ENCODE measurements at regions not wholly inside any gene's neighbourhood (a gene's known extent, or its start where the extent isn't known, plus 50 kb on each side); places are given as distances from the start of the nearest gene placed in this dataset.

DNA sequence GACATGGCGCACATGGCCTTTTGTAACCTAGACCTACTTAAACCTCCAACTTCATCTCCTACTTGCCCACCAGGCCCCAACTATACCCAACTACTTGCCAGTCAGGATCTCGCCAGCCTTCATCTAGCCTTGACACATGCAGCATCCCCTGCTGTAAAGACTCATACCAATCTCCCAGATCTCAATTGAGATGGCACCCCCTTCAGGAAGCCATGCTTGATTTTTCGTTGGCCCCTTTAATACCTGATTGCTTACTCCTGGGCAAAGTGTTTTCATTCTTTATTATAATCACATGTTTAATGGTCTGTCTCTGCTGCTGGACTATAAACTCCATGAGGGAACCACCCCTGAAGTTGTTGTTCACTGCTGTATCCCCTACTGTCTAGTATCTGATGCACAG, 150.8 kb downstream of the SOX2 start:
- TF ChIP-seq FOXP2 (optimal IDR thresholded peaks at IDR 0.05; ENCODE audit: control extremely low read depth, extremely low read length, insufficient read depth) (no peak), POLR2AphosphoS5 (IDR thresholded peaks at IDR 0.05; ENCODE audit: borderline replicate concordance, low read depth, low read length) (no peak), EZH2 (IDR thresholded peaks at IDR 0.05) (no peak)
- DNase-seq (ENCODE audit: low read depth, low spot score) = no peak
- Histone ChIP-seq H3K4me3 (no peak overlapping the region), H3K9me3 (ENCODE audit: low read depth, low read length) (no peaks in the 10 kb centered on the region), H3K36me3 (ENCODE audit: insufficient read depth, low read length) (no peaks in the 10 kb centered on the region), H3K27ac (no peak overlapping the region), H3K9ac (ENCODE audit: insufficient read length) (no peak overlapping the region)

DNA sequence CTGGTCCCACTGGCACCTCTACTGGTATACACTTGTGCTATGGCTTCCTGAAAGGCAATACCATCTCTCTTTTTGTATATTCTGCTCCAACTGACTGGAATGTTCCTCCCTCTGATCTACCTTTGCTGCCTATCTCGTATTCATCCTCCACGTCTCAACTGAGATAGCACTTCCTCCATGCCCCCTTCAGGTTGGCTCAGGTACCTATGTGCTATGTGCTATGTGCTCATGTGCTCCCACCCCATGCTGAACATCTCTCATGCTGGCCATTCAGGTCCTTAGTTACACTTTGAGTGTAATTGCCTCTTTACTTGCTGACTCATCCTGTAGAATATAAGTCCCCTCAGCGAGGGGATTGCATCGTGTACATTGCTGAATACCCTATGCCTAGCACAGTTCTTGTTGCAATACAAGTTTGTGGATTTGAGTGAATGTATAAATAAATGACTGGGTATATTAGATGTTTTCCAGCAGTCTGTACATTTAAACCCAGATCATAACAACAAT, 156.9 kb downstream of the SOX2 start:
- no peak for DNase-seq (ENCODE audit: low read depth, low spot score)
- Histone ChIP-seq H3K4me3 (no peak overlapping the region), H3K27ac (no peak overlapping the region)

DNA sequence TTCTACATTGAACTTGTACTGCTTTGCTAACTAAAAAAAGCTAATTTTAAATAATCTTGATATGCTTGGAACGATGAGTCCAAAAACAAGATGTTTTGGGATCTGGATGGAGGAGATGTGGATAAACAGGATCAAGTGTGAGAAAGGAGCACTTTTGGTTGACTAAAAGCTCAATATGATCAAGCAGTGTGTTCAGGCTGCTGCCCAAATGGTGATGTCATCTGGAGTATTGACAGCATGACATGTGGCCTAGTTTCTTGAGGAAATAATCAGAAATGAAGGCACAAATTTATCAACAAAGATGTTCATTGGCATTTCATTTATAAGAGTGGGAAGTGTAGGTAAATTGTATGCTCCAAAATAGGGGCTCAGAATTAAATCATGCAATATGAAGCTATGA, 161.2 kb downstream of the SOX2 start:
- H3K9ac ChIP-seq (ENCODE audit: insufficient read length) = no peak overlapping the region
- no peak for DNase-seq (ENCODE audit: low read depth, low spot score)
- no peak overlapping the region for H3K4me3 ChIP-seq
- no peaks in the 10 kb centered on the region for H3K36me3 ChIP-seq (ENCODE audit: insufficient read depth, low read length)
- TF ChIP-seq EZH2 (IDR thresholded peaks at IDR 0.05) (no peak), FOXP2 (optimal IDR thresholded peaks at IDR 0.05; ENCODE audit: control extremely low read depth, extremely low read length, insufficient read depth) (no peak), POLR2AphosphoS5 (IDR thresholded peaks at IDR 0.05; ENCODE audit: borderline replicate concordance, low read depth, low read length) (no peak)
- no peak overlapping the region for H3K27ac ChIP-seq
- no peaks in the 10 kb centered on the region for H3K9me3 ChIP-seq (ENCODE audit: low read depth, low read length)

More for the DNA sequence above, 156.9 kb downstream of the SOX2 start:
- no peaks in the 10 kb centered on the region for H3K9me3 ChIP-seq (ENCODE audit: low read depth, low read length)
- H3K36me3 ChIP-seq (ENCODE audit: insufficient read depth, low read length) = no peaks in the 10 kb centered on the region
- no peak for TF ChIP-seq POLR2AphosphoS5 (IDR thresholded peaks at IDR 0.05; ENCODE audit: borderline replicate concordance, low read depth, low read length)
- TF ChIP-seq EZH2 (IDR thresholded peaks at IDR 0.05) = no peak
- TF ChIP-seq FOXP2 (optimal IDR thresholded peaks at IDR 0.05; ENCODE audit: control extremely low read depth, extremely low read length, insufficient read depth) = no peak
- H3K9ac ChIP-seq (ENCODE audit: insufficient read length) = no peak overlapping the region

DNA sequence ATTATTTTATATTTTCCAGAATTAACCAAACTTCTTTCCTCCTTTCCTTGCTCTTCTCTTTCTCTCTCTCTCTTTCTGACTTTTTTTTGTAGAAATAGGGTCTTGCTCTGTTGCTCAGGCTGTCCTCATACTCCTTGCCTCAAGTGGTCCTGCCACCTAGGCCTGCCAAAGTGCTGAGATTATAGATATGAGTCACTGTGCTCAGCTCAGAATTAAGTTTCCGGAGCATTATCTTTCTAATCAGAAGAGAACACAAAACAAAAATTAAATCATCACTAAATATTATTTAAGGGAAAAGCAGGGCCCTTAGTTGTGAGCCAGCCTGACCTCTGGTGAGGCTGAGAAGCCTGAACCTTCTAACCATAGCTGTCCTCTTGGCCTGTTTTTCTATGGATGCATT, 168.2 kb downstream of the SOX2 start:
- no peak overlapping the region for H3K9ac ChIP-seq (ENCODE audit: insufficient read length)
- TF ChIP-seq POLR2AphosphoS5 (IDR thresholded peaks at IDR 0.05; ENCODE audit: borderline replicate concordance, low read depth, low read length) (no peak), EZH2 (IDR thresholded peaks at IDR 0.05) (no peak), FOXP2 (optimal IDR thresholded peaks at IDR 0.05; ENCODE audit: control extremely low read depth, extremely low read length, insufficient read depth) (no peak)
- no peaks in the 10 kb centered on the region for H3K36me3 ChIP-seq (ENCODE audit: insufficient read depth, low read length)
- no peak for DNase-seq (ENCODE audit: low read depth, low spot score)
- no peak overlapping the region for H3K27ac ChIP-seq
- no peak overlapping the region for H3K4me3 ChIP-seq
- no peaks in the 10 kb centered on the region for H3K9me3 ChIP-seq (ENCODE audit: low read depth, low read length)

DNA sequence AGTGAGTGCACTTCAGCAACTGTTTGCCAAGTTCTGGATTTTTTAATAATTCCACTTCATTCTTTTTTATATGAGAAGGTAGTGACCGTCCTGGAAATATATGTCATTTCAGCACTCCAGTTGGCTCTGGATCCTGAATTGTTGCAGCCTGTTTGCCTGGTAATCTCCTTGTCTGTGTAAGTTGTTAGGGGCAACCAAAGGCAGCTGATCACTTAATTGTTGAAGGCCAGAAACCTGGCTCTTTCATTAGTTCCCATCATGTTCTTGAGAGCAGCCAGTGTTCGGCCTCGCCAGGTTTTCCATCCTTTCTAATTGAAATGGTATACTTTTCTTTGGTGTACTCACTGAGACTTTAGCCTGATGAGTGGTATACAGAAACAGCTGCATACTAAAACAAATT, 168.6 kb downstream of the SOX2 start:
- H3K9me3 ChIP-seq (ENCODE audit: low read depth, low read length) = no peaks in the 10 kb centered on the region
- TF ChIP-seq FOXP2 (optimal IDR thresholded peaks at IDR 0.05; ENCODE audit: control extremely low read depth, extremely low read length, insufficient read depth) = no peak
- TF ChIP-seq POLR2AphosphoS5 (IDR thresholded peaks at IDR 0.05; ENCODE audit: borderline replicate concordance, low read depth, low read length) = no peak
- TF ChIP-seq EZH2 (IDR thresholded peaks at IDR 0.05) = no peak
- DNase-seq (ENCODE audit: low read depth, low spot score) = no peak
- no peaks in the 10 kb centered on the region for H3K36me3 ChIP-seq (ENCODE audit: insufficient read depth, low read length)
- H3K4me3 ChIP-seq = no peak overlapping the region
- H3K9ac ChIP-seq (ENCODE audit: insufficient read length) = no peak overlapping the region
- H3K27ac ChIP-seq = no peak overlapping the region

DNA sequence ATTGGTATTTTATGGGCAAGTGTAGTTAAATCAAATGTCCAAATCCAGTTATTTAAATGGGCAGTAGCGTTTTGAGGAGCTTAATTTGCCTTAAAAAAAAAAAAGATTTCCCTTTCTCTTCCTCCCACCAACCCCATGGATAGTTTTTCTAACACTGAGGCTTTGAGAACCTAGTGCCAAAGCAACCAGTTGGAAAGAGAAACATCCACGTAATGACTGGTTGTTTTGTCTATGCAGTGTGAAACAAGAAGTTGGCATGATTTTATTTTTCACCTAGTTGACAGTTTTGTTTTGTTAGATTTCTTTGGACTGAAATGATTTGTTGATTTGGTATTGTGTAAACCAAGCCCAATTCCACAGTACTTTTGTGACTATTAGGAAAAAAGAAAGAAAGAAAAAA, 170.0 kb downstream of the SOX2 start:
- Histone ChIP-seq H3K9me3 (ENCODE audit: low read depth, low read length) (no peaks in the 10 kb centered on the region), H3K36me3 (ENCODE audit: insufficient read depth, low read length) (no peaks in the 10 kb centered on the region), H3K9ac (ENCODE audit: insufficient read length) (no peak overlapping the region), H3K27ac (no peak overlapping the region), H3K4me3 (no peak overlapping the region)
- no peak for DNase-seq (ENCODE audit: low read depth, low spot score)
- TF ChIP-seq EZH2 (IDR thresholded peaks at IDR 0.05) (no peak), FOXP2 (optimal IDR thresholded peaks at IDR 0.05; ENCODE audit: control extremely low read depth, extremely low read length, insufficient read depth) (no peak), POLR2AphosphoS5 (IDR thresholded peaks at IDR 0.05; ENCODE audit: borderline replicate concordance, low read depth, low read length) (no peak)

DNA sequence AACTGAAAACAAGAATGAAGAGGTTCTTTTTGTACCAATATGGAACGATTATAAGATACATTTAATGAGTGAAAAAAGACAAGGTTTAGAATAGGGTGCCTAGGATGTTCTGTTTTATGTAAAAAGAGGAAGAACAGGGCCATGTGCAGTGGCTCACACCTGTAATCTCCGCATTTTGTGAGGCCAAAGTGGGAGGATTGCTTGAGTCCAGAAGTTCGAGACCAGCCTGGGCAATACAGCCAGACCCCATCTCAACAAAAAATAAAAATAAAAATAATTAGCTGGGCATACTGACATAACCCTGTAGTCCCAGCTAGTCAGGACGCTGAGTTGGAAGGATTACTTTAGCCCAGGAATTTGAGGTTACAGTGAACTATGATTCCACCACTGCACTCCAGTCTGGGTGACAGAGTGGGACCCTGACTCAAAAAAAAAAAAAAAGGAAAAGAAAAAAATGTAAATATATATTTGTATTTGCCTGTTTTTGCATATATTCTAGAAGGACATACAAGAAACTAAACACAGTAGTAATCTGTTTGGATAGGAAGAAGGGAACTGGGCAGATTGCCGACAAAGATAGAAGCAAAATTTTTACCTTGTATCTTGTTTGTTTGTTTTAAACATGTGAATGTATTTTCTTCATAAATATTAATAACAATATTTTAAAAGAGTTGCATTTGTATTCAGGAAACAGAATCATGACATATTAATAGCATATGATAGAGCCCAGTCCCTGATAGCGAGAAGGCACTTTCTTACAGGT, 174.3 kb downstream of the SOX2 start:
- no peak overlapping the region for H3K4me3 ChIP-seq
- TF ChIP-seq EZH2 (IDR thresholded peaks at IDR 0.05) = no peak
- TF ChIP-seq FOXP2 (optimal IDR thresholded peaks at IDR 0.05; ENCODE audit: control extremely low read depth, extremely low read length, insufficient read depth) = no peak
- TF ChIP-seq POLR2AphosphoS5 (IDR thresholded peaks at IDR 0.05; ENCODE audit: borderline replicate concordance, low read depth, low read length) = no peak
- H3K36me3 ChIP-seq (ENCODE audit: insufficient read depth, low read length) = no peaks in the 10 kb centered on the region
- H3K9me3 ChIP-seq (ENCODE audit: low read depth, low read length) = no peaks in the 10 kb centered on the region
- no peak overlapping the region for H3K27ac ChIP-seq
- no peak for DNase-seq (ENCODE audit: low read depth, low spot score)
- H3K9ac ChIP-seq (ENCODE audit: insufficient read length) = no peak overlapping the region

DNA sequence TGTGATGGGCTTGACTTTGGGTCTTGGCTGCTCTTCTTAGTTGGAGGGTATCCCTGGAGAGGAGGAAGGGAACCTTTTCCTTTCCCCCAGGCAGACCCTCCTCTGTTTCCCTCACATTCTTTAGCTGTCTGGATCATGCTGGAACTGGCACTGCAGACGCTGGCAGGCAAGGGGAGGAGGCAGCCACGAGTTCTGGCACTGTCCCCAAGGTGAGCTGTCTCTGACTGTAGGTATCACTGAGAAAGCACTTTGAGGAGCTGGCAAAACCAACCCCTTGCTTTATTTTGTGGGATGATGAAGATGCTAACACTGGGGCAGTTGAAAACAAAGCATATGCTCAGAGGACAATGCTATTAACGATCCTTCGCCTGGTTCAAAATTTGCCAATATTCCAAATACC, 175.0 kb downstream of the SOX2 start:
- no peak overlapping the region for H3K9ac ChIP-seq (ENCODE audit: insufficient read length)
- no peak for TF ChIP-seq EZH2 (IDR thresholded peaks at IDR 0.05)
- TF ChIP-seq POLR2AphosphoS5 (IDR thresholded peaks at IDR 0.05; ENCODE audit: borderline replicate concordance, low read depth, low read length) = no peak
- no peak for TF ChIP-seq FOXP2 (optimal IDR thresholded peaks at IDR 0.05; ENCODE audit: control extremely low read depth, extremely low read length, insufficient read depth)
- H3K27ac ChIP-seq = no peak overlapping the region

More for the DNA sequence above, 175.0 kb downstream of the SOX2 start:
- Histone ChIP-seq H3K9me3 (ENCODE audit: low read depth, low read length) (no peaks in the 10 kb centered on the region), H3K4me3 (no peak overlapping the region), H3K36me3 (ENCODE audit: insufficient read depth, low read length) (no peaks in the 10 kb centered on the region)
- no peak for DNase-seq (ENCODE audit: low read depth, low spot score)
